GM18868 (cell line): ENCODE measurements at regions not wholly inside any gene's neighbourhood (a gene's known extent, or its start where the extent isn't known, plus 50 kb on each side); places are given as distances from the start of the nearest gene placed in this dataset.
"Not testable (repeated sequence)": the region's sequence is repeated elsewhere in the genome, so short reads cannot be mapped to it uniquely, and the experiment has no call there.

Experiments
- ATAC-seq: cut with Tn5 transposase; IDR thresholded peaks from one replicate; pipeline ENCODE4 v1.9.1; 2021; ENCODE audit warnings: mild to moderate bottlenecking, moderate library complexity; ENCODE audit not compliant: unreplicated experiment

DNA sequence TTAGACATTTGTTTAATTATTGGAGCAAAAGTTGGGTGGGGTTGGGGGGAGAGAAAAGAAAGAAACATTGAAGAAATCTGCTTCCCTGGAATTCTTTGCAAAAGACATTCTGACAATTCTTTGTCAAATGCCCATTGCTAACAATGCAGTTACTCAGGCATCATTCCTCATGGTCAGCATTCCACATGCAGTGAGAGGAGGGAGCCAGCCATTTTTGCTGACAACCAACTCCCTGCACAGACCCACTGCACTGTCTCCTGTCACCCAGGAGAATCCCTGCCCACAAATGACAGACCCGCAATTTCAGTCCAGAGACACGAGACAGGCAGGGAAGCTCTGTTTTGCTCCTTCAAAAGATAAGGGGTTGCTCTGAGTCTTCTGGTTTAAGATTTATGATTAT, 985.1 kb upstream of the SLIT2 start:
- no peak for ATAC-seq

DNA sequence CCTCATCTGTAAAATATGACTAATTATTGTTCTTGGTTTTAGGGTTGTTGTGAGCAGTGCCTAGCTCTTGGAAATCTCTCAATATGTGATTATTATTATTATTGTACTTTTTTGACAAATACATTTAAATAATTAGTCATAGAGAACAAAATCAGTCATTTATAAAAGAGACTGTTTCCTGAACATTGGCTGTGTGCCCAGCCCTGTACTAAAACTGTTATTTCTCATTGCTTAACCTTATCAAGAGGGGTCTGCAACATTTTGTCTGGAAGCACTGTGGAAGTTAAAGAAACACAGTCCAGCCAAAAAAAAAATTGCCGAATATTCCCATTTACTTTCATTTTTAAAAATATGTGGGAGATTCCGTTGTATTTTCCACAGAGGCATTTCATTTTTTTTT, 989.2 kb upstream of the SLIT2 start:
- ATAC-seq: no peak

DNA sequence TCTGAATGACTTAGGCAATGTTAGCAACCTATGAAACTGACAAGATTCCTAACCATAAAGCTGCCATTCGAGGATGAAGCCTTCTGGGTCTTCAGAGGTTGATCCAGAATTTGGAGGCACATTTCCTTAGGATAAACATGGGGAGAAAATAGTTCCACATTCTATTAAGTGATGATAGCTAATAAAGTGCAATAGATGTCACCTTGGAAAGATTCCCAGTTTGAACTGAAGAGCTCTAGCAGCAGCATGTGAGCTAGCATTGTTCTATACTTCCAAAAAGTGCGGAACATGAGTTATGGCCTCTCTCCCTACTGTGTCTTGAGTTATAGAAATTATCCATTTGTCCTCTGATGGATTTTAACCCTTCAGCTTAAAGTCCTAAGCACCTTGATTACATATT, 991.4 kb upstream of the SLIT2 start:
- no peak for ATAC-seq

DNA sequence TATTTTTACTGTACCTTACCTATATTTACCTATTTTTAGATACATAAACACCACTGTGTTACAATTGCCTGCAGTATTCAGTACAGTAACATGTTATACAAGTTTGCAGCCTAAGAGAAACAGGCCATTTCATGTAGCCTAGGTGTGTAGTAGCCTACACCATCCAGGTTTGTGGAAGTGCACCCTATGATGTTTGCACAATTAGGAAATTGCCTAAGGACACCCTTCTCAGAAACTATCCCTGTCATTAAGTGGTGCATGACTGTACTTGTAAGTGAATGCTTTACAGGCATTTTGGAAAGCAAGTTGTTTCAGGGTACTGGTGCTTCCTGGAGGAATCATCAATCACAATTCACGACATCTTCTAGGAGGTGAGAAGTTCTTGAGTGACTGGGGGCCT, 991.8 kb upstream of the SLIT2 start:
- no peak for ATAC-seq

DNA sequence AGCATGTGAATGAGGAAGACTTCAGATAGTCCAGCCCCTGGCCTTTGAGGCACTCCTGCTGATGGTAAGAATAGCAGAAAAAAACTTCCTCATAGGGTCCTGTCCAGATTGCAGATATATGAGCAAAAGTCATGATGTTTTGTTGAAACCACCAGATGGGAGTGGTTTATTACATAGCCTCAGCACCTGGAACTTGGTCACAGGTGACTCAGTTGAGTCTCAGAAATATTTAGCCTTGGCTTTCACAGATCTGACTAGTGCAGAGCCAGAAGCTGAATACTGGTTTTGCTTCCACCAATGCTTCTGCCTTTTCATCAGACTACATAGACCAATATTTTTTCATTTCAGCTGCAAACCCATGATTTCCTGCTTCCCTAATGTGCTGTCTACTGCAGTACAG, 994.9 kb upstream of the SLIT2 start:
- ATAC-seq: no peak

DNA sequence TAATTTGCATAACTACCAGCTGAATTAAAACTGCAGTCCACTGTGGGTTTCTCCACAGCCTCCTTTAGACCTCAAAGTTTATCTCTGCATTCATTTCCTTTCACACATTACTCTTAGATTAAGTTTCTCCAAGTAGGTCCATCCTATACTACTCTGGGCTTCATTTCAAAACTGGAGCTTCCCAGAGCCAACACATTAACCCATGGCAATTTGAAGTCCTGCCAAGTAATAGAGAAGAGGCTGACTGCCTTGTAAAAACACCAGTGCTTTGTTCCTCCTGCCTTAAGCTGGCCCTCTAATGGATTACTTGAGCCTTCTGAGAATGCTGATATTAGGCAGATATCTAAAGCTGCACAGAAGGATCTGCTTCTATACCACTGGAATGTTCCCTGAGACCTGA, 997.2 kb upstream of the SLIT2 start:
- no peak for ATAC-seq

DNA sequence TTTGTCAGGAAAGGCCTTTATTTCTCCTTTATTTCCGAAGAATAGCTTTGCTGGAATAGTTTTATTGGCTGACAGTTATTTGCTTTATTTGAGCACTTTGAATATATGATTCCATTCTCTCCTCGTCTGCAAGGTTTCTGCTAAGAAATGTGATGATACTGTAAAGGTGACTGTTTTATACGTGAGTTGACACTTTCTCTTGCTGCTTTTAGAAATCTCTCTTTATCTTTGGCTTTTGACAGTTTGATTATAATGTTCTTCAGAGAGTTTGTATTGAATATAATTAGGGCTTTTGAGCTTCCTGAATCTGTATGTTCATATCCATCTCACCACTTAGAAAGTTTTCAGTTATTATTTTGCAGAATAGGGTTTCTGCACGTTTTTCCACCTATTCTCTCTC, 1003.7 kb upstream of the SLIT2 start:
- ATAC-seq: no peak

DNA sequence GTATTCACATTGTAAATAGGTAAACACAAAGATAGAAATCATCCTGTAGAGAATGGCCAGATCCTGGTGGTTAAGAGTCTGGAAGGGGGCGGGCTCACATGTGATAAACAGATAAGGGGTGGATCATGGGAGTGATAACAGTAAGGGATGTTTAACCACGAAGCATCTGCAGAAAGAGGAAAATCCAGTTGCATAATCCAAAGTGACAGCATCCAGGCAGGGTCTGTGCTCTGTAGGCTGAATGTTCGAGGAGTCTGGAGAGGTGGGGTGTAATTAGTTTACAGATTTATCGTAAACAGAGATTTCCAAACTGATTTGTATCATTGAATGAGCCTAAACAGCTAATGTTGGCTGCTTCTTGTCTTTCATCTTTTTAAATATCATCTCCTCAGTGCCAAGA, 1009.8 kb upstream of the SLIT2 start:
- ATAC-seq: no peak

DNA sequence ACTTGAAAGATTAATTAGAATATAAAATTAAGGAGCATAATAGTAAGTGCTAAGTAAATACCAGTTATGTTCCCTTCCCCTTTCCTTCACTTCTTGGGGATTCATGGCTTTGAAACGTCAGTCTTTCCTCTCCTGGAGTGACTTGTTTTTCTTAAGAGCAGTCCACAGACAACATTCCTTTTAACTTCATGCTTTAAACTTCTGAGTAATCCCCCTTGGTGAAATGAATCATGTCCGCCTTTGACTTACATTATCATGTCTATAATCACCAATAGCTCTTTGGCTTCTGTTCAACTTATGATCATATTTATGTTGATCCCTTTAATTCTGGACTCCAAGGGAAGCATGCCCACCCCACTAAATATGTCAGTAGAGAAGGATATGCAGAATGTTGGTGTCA, 1012.1 kb upstream of the SLIT2 start:
- ATAC-seq: no peak

DNA sequence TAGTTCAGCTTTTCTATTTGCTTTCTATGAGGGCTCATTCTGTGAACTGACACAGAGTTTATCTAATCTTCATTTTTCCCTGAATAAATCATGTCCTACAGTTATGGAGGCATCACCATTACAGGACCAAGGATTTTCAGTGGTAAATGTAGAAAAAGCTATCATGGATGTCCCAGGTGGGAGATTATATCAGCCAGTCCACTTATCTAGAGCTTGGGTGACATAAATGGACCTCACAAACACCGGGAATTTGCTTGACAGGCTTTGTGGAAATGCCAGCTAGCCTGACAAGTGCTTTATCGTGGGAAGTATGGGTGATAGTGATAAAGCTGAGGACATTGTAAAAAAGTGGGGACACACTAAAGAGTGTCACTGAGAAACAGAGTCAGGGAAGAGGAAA, 1015.2 kb upstream of the SLIT2 start:
- ATAC-seq: no peak

DNA sequence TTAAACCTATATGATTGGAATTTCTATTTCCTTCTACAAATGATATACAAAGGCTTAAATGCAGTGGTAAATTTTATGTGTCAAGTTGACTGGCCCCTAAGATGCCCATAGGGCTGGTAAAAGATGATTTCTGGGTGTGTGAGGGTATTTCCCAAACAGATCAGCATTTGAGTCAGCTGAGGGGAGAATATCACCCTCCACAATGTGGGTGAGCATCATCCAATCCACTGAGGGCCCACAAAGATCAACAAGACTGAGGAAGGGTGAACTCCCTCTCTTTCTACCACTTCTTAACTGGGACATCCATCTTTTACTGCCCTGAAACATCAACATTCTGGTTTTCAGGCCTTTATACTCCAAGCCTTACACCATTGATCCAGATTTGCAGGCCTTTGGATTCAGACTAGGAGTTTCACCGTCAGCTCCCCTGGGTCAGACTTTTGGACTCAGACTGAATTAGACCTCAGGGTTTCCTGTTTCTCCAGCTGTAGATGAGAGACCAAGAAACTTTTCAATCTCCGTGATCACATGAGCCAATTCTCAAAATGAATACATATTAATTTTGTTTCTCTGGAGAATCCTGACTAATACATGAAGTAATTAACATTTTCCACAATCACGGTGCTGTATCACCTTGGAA, 1020.7 kb upstream of the SLIT2 start:
- peak; percentile 91 for ATAC-seq

DNA sequence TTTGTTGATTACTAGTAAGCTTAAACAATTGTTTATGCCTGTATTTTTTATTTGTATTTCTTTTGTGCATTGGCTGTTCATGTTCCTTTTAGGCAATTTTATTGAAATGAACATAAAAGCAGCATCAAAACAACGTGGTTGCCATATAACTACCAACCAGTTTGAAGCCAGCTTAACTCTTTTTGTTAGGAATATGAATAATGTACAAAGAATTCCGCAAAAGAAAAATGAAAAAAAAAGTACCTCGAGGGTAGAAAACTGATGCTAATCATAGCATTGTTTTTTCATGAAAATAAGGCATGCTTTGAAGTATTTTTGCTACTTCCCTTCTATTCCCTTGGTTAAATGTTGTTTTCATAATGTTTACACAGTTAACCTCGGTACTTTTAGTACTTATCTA, 1024.0 kb upstream of the SLIT2 start:
- ATAC-seq: no peak

DNA sequence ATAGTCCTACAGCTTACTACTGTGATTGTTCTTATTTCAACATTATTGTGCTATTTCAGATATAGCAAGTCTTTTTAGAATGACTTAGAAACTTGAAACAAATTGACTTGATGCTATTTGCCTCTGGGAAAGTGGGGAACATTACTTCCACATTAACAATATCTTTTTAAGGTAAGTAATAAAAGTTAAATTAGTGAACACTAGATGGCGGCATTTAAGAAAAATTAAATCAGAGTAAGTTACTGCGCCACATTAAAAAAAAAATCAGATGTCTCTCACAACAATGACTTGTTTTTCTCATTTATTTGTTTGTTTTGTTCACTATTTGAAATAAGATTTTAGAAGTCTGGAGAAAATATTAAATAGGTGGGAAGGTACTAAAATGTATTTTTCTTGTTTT, 1026.9 kb upstream of the SLIT2 start:
- peak; percentile 66 for ATAC-seq

DNA sequence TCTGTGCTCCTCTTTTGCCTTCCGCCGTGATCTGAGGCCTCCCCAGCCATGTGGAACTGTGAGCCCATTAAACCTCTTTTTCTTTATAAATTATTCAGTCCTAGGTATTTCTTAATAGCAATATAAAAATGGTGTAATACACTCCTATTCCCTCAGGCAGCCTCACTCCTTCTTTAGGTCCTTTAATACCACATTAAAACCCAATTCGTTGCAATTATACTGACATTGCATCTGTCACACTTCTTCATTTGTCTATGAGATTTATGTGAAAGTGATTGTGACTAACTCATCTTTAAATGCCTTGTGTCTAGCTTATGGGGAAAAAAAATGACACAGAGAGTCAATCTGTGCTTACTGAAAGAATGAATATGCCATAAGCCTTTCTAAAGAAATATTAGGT, 1035.2 kb upstream of the SLIT2 start:
- ATAC-seq: no peak

DNA sequence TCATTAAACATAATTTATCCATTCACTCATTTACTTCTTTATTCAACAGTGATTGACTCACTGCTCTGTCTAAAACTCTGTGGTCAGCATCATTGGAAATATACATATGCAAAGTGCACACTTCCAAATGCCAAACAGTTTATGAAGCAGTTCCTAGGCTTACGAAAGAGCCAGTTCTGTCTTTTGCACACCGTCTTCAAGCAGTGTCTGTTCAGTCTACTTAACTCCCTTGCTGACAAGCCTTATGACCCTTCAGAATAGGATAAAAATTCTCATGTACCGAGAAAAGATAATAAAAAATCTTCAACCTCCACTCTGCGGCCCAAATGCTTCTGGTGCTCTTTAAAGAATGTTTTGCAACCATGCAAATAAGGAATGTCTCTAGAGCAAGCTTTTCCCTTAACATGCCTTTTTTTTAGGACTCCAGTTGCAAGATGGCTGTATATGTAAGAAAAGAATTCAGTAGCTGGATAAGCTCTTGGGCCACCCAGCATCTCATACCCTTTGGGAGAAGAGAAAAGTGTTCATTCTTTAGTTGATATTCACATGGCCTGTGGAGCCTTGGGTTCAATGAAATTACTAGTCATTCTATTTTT, 1037.0 kb upstream of the SLIT2 start:
- no peak for ATAC-seq

DNA sequence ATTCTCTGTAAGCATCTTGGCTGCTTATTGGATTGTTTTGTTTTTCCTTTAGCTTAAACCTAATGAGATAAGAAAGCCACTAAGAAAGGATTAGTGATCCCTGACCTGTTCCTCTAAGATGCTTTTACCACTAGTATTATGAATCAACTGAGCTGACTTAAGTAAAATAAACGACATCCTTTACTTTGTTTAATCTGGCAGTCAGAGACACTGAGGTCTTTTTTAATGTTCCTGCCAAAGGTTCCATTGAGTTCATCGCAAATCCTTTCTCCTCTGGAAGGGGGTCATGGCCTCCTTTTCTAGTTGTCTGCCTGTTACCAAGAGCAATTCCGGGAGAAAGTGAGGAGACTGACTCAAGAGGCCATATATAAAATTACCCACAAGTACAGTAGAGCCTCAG, 1038.3 kb upstream of the SLIT2 start:
- ATAC-seq: no peak

DNA sequence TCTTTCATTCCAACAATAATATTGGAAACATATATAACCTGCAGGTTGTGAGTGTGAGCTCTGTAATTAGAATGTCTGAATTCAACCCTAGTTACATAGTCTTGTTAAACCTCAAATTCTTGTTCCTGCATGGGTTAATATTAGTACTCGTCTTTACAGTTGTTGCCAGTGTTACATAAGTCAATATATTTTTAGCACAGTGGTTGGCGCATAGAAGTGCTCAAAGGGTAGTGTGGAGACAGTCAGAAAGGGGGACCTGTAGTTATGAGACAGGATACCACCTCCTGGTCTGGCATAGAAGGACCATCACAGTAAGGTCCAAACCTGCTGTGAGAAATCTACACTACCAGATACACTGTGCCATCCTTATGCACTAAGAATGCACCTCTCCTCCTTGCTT, 1045.9 kb upstream of the SLIT2 start:
- no peak for ATAC-seq

DNA sequence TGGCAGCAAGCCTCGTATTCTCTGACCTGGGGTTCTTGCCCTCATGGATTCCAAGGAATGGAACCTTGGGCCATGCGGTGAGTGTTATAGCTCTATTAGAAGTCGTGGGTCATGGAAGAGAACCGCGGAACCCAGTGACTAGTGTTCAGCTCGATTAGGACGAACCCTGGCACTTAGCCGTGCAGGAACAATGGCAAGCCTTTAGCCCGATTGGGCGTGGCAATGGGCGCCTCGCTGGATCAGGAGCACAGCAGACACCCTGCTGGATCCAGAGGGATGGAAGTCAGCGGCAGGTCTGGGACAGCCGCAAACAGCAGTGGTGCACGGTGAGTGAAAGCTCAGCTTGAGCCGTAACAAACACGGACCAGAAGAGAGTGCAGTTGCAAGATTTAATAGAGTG, 1053.9 kb upstream of the SLIT2 start:
- not testable (repeated sequence) for ATAC-seq

DNA sequence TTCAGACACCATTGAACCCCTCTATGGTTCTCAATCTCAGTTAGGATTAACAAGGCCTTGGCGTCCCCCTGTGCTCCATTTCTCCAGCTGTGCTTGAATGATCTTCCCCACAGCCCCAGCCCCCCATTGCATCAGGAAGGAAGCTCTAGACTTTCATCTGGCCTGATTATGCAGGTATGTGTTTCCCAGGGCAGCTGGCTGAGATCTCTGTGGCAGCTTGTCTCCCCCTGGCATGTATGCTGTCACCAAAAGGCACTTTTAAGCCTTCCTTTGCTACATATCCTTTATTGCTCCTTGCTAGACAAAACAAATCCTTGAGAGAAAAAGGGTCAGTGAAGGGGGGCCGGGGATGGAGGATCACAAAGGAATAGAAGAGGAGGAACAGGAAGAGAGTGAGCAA, 1056.0 kb upstream of the SLIT2 start:
- no peak for ATAC-seq

DNA sequence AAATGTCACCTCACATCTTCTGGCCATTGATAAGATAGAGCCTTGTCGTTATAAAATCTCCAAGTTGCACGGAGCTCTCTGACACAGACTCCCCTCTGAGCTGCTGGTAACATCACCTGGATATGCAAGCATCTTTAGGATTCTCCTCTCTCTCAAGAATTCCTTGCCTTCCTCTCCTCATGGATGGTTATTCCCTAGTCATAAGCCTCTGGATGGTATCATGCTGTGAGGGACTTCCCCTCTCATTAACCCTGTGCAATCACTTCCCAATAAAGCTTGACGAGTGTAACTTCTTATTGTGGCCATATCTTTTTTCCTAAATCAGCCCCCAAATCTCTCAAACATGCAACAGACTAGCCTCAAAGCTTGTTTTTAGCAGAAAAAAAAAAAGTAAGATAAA, 1057.0 kb upstream of the SLIT2 start:
- ATAC-seq: no peak

DNA sequence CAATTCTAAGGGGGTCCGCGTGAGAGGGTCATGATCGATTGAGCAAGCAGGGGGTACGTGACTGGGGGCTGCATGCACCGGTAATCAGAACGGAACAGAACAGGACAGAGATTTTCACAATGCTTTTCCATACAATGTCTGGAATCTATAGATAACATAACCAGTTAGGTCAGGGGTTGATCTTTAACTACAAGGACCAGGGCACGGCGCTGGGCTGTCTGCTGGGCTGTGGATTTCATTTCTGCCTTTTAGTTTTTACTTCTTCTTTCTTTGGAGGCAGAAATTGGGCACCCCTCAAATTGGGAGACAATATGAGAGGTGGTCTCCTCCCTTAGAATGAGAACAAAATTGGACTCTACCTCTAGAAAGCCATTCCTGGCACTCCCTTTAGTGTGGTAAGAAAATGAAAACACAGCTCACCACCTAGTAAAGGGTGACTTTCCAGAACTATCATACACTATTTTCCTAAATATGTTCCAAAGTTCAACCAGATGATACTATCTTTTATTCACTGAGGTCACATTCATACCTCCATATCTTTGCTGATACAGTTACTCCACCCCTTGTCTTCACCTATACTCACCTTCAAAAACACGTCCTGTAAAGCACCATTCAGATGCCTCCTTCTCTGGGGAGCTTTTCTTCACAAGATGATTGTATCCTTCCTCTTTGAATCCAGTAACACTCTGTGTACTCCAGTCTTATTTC, 1058.3 kb upstream of the SLIT2 start:
- no peak for ATAC-seq

DNA sequence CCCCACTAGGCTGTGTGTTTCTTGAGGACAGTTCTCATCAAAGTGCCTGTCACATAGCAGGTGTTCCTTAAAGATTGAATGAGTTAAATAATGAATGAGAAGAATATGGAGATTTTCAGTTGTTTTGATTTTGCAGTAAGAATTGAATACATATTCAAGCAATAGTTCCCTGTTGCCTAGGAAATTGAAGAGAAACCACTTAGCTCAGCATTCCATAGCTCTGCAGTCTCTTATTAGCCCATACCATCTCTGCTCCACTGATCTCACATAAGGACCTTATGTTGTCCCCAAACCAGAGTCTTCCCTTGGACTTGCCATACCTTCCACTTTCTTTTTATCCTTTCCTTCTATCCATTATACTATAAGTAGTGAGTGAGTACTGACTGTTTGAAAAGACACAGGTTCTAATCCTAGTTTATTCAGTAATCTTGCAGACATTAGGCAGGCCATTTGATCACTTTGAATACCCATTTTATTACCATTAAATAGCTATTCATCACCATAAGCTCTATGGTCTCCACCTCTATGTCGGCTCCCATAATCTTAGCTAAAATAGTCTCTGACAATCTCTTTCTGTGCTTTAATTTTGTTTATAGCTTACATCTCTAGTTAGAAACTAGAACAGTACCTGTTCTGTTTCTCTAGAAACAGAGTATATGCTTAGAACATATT, 1059.6 kb upstream of the SLIT2 start:
- ATAC-seq: no peak
